GM21723 (cell line): ENCODE measurements at regions not wholly inside any gene's neighbourhood (a gene's known extent, or its start where the extent isn't known, plus 50 kb on each side); places are given as distances from the start of the nearest gene placed in this dataset.

ENCODE experiments used
- ATAC-seq: cut with Tn5 transposase; IDR thresholded peaks from one replicate; pipeline ENCODE4 v1.9.1; 2021; ENCODE audit warnings: mild to moderate bottlenecking, moderate library complexity; ENCODE audit not compliant: unreplicated experiment

- ATAC-seq = no peak
Measured at GRCh38 chr20:52590100-52590499, 382.1 kb upstream of the TSHZ2 start.

DNA sequence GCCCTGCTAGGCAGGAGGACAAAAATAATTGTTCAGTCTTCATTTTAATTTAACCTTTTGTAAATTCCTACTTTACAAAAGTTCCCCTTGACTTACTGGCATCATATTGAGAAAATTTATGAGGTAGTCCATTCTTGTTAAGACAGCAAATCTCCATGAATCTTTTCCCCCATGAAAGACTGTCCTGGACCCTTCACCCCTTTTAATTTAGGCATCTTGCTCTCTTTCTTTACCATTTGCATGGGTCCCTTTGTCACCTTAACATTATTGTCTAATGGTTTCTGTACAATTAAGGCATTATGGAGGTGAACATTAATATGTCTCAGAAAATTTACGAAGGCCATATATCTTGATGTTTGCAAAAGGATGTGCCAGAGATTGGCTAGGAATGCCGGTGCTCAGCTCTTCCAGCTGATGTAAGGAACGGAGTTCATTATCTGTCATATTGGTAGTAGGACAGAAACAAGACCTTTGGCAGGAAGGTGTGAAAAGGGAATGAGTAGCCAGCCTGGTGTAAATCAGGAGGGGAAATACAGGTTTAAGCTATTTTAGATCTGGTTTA, 382.8 kb upstream of the TSHZ2 start:
- no peak for ATAC-seq

GRCh38 chr20:52586660-52587059, 385.5 kb upstream of the TSHZ2 start:
- no peak for ATAC-seq

GRCh38 chr20:52585333-52585732, 386.8 kb upstream of the TSHZ2 start:
- no peak for ATAC-seq

DNA sequence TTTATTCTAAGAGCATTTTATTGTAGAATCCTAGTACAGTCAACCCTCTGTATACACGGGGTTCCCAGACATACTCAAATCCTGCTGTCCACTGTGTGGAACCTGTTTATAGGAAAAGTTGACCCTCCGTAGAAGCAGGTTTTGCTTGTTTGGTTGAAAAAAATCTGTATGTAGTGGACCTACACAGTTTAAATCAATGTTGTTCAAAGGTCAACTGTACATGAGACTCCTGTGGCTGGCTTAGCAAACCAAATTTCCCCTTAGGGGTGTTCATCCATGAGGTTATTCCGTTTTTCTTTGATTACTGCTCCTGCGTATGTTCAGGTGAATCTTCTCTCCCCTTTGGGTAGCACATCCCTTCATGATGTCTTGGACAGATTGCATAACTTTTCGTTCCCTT, 387.0 kb upstream of the ZFP64 start:
- ATAC-seq = no peak

GRCh38 chr20:52577696-52578095, 386.1 kb upstream of the ZFP64 start:
- no peak for ATAC-seq

GRCh38 chr20:52572687-52573086, 381.1 kb upstream of the ZFP64 start:
- no peak for ATAC-seq

GRCh38 chr20:52569201-52569600, 377.6 kb upstream of the ZFP64 start:
- no peak for ATAC-seq

GRCh38 chr20:52565614-52566013, 374.0 kb upstream of the ZFP64 start:
- no peak for ATAC-seq

- no peak for ATAC-seq
Measured at GRCh38 chr20:52564594-52564993, 373.0 kb upstream of the ZFP64 start.

DNA sequence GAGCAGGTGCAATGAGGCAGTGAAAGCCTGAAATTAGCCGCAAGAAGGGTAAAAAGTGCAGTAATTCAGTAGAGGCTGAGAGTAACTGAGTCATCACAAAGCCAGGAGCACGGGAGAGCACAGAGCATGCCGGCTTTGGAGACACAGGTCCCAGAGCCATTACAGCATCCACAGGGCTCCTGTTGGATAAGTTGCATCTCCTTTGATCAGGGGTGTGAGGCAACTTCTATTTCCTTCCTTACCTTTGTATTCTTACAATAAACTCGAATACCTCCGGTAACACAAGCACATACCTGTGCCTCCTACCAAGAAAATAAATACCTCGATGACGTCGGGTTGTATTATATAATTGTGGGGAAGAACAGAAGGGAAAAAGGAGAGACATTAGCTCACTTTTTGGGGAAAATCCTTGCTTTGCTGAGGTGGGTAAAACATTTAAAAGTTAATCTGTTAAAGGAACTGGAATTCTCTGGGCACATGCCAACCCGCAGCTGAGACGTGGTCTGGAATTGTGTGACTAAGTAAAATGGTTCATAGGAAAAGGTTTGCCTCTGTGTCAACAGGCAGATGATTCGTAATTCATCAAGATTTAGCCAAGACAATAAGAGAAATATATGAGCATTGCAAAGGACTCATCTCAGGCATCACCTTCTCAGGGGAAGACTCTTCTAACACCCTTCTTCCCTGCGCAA, 360.7 kb upstream of the ZFP64 start:
- ATAC-seq = no peak

GRCh38 chr20:52542131-52542530, 350.6 kb upstream of the ZFP64 start:
- ATAC-seq = no peak

- ATAC-seq = no peak
Measured at GRCh38 chr20:52540509-52540908, 348.9 kb upstream of the ZFP64 start.

GRCh38 chr20:52539891-52540290, 348.3 kb upstream of the ZFP64 start:
- no peak for ATAC-seq

- ATAC-seq = no peak
Measured at GRCh38 chr20:52536841-52537400, 345.3 kb upstream of the ZFP64 start.

DNA sequence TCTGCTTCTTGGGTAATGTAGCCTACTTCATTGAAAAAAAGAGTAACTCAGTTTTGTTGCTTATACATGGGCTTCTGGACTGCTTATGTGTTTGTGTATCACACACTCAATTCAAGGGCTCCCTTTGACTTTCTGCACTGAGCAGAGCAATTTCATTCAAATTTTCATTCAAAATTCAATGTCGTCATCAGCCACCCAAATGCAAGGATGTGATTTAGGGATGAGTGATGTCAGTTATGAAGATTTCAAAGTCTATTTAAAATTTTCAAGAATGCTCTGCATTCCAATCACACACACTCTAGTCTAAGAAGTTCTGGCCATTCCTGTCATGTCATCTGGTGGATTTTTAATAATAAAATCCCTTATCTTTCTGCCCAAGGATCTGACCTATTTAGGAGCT, 344.5 kb upstream of the ZFP64 start:
- ATAC-seq = no peak

DNA sequence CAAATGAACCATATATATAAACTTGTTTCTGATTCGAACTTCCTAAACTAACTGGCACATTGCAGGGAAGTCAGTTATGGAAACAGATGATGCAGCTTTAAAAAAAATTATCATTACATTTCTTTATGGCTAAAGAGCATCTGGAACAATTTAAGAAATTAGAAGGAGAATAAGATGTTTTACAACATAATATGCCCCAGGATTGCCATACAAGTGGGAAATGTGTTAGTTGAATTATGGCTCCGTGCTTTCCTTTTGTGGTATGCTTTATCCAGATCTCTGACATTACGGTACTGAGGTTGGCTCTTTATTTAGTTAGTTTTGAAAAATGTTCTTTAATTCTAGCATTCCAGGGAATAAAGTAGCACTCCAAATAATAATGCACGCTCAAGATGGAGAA, 343.0 kb upstream of the ZFP64 start:
- ATAC-seq = no peak

GRCh38 chr20:52533401-52533800, 341.8 kb upstream of the ZFP64 start:
- no peak for ATAC-seq

- no peak for ATAC-seq
Measured at GRCh38 chr20:52532674-52533073, 341.1 kb upstream of the ZFP64 start.

GRCh38 chr20:52530571-52530970, 339.0 kb upstream of the ZFP64 start:
- no peak for ATAC-seq

DNA sequence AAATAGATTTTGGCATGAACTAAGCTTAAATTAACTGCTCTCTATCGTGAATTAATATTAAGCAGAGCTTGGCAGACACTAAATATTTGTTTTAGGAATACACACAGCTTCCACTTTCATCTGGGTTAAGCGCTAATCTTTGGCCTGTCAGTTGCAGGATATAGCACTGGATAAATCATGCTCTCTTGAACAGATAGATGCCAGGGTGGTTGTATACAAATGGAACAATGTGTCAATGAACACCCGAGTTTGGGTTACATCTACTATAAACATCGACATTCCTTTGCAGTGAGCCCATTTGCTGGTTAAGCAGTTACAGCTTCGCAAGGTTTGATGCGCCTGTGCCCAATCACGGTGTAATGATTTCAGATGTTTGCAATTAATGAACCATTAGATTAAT, 338.2 kb upstream of the ZFP64 start:
- no peak for ATAC-seq

DNA sequence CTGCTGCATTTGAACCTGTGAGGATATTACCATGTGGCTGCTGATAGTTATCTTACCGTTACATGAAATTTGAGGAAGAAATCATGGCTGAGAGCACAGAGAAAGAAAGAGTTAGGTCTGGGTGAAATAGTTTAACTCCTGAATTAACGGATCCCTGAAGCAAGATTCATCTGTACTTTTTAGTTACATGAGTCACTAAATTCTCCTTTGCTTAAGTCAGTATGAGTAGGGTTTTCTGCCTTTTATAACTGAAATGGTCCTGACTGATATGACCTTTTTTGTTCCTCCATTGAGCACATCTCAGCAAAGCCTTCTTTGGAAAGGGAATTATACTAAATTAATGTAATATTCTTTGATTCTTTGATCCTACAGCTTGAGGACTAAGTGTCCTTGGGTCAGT, 333.3 kb upstream of the ZFP64 start:
- no peak for ATAC-seq

- ATAC-seq = no peak
Measured at GRCh38 chr20:52518735-52519134, 327.2 kb upstream of the ZFP64 start.
